H1 (cell line): ENCODE measurements at regions not wholly inside any gene's neighbourhood (a gene's known extent, or its start where the extent isn't known, plus 50 kb on each side); places are given as distances from the start of the nearest gene placed in this dataset.

Source experiments
- CTCF ChIA-PET: fragments of 300-600 bp; sonication (Branson Sonifier 250); formaldehyde crosslinking; loops from one replicate; lab custom pipeline; 2021; ENCODE audit not compliant: partially characterized antibody; lab: Charles Lee
- POLR2A ChIA-PET: fragments of 300-600 bp; sonication (Branson Sonifier 250); formaldehyde crosslinking; loops from one replicate; lab custom pipeline; 2021; ENCODE audit warnings: inconsistent platforms; ENCODE audit not compliant: partially characterized antibody; lab: Charles Lee
- DNase-seq, 2 experiments: peaks; one replicate each; pipeline versions ENCODE4 v3.0.0 to v3.0.0-alpha.2; 2010 to 2022; ENCODE audit warnings: low spot score in 2 of 2, low read depth in 1 of 2, mixed read lengths in 1 of 2
- FAIRE-seq: peaks from 2 replicates; lab custom pipeline; 2011; peaks lifted over from hg19 to GRCh38; lab: Jason Lieb, UNC
- H2AFZ ChIP-seq: 2 replicates; pipeline ENCODE4 v1.8.1; 2012; ENCODE audit warnings: low read length, inconsistent platforms
- H2AK5ac ChIP-seq: 2 replicates; pipeline ENCODE4 v1.6.1; 2013; ENCODE audit warnings: low read depth, low read length
- H2BK120ac ChIP-seq: replicated peaks from 2 replicates; pipeline ENCODE3; 2013; ENCODE audit warnings: low read depth, low read length, inconsistent platforms
- H2BK12ac ChIP-seq: 2 replicates; pipeline ENCODE4 v1.6.1; 2013; ENCODE audit warnings: low read depth, low read length
- H2BK15ac ChIP-seq: 2 replicates; pipeline ENCODE4 v1.6.1; 2013; ENCODE audit warnings: low read length
- H2BK20ac ChIP-seq: 2 replicates; pipeline ENCODE4 v1.6.1; 2013; ENCODE audit warnings: low read length
- H2BK5ac ChIP-seq: 2 replicates; pipeline ENCODE4 v1.6.1; 2013; ENCODE audit warnings: low read depth, low read length
- H3K14ac ChIP-seq: 2 replicates; pipeline ENCODE4 v1.6.1; 2013; ENCODE audit warnings: inconsistent platforms; ENCODE audit not compliant: insufficient read length
- H3K18ac ChIP-seq: 2 replicates; pipeline ENCODE4 v1.6.1; 2013; ENCODE audit warnings: low read length; ENCODE audit errors: extremely low read depth
- H3K23ac ChIP-seq: 2 replicates; pipeline ENCODE4 v1.6.1; 2013; ENCODE audit warnings: inconsistent platforms; ENCODE audit not compliant: insufficient read length
- H3K23me2 ChIP-seq: 2 replicates; pipeline ENCODE4 v1.6.1; 2013; ENCODE audit warnings: low read depth, low read length
- H3K27ac ChIP-seq: 2 replicates; pipeline ENCODE4 v1.6.1; 2011; ENCODE audit warnings: low read depth, low read length, inconsistent platforms
- H3K27me3 ChIP-seq, 4 experiments: replicated peaks in 1 of 4; 1 replicate in 1 of 4; 2 replicates in 3 of 4; pipeline versions ENCODE4 v1.6.1 to v1.8.1; 2011 to 2013; ENCODE audit warnings: low read length in 3 of 4, mild to moderate bottlenecking in 3 of 4, inconsistent platforms in 2 of 4, mixed read lengths in 2 of 4, moderate library complexity in 1 of 4; ENCODE audit not compliant: control insufficient read depth in 3 of 4, insufficient read depth in 3 of 4; ENCODE audit errors: extremely low read depth in 1 of 4
- H3K36me3 ChIP-seq, 4 experiments: 2 replicates each; pipeline versions ENCODE4 v1.6.1 to v1.8.1; 2011 to 2013; ENCODE audit warnings: mild to moderate bottlenecking in 4 of 4, low read length in 3 of 4, moderate library complexity in 2 of 4, control low read depth in 1 of 4, inconsistent platforms in 1 of 4; ENCODE audit not compliant: insufficient read depth in 4 of 4, control insufficient read depth in 2 of 4
- H3K4ac ChIP-seq: replicated peaks from 2 replicates; pipeline ENCODE3; 2013; ENCODE audit warnings: low read length, low read depth, mixed read lengths, inconsistent platforms; ENCODE audit not compliant: insufficient read length
- H3K4me1 ChIP-seq, 4 experiments: replicated peaks in 1 of 4; 1 replicate in 1 of 4; 2 replicates in 3 of 4; pipeline versions ENCODE4 v1.6.1 to v1.8.1; 2011 to 2013; ENCODE audit warnings: low read length in 3 of 4, inconsistent platforms in 2 of 4, mixed read lengths in 1 of 4; ENCODE audit not compliant: insufficient read depth in 4 of 4, control insufficient read depth in 3 of 4
- H3K4me2 ChIP-seq, 2 experiments: 2 replicates each; pipeline versions ENCODE4 v1.6.1 to v1.8.1; 2011 to 2013; ENCODE audit warnings: low read depth in 2 of 2, low read length in 2 of 2, control low read depth in 1 of 2, inconsistent platforms in 1 of 2, mild to moderate bottlenecking in 1 of 2; ENCODE audit not compliant: insufficient read depth in 1 of 2
- H3K4me3 ChIP-seq, 4 experiments: fragments of 200-600, 300-600 bp in 1 of 4; sonication (generic), shearing (Covaris generic), sonication (Bioruptor Twin) in 1 of 4; 2 replicates each; pipeline versions ENCODE4 v1.5.1 to v1.8.1; 2011 to 2016; ENCODE audit warnings: low read length in 4 of 4, low read depth in 3 of 4, control low read depth in 2 of 4, inconsistent platforms in 2 of 4, mild to moderate bottlenecking in 2 of 4, mixed read lengths in 1 of 4, moderate library complexity in 1 of 4; ENCODE audit not compliant: insufficient read depth in 2 of 4; ENCODE audit errors: extremely low read depth in 1 of 4
- H3K56ac ChIP-seq: replicated peaks from 2 replicates; pipeline ENCODE3; 2013; ENCODE audit warnings: low read depth, mild to moderate bottlenecking, mixed read lengths, low read length, inconsistent platforms; ENCODE audit not compliant: insufficient read length
- H3K79me1 ChIP-seq: 2 replicates; pipeline ENCODE4 v1.6.1; 2013; ENCODE audit warnings: low read depth, low read length, control low read depth
- H3K79me2 ChIP-seq, 2 experiments: 2 replicates each; pipeline versions ENCODE4 v1.6.1 to v1.8.1; 2012 to 2013; ENCODE audit warnings: low read length in 2 of 2, mild to moderate bottlenecking in 2 of 2, inconsistent platforms in 1 of 2; ENCODE audit not compliant: insufficient read depth in 2 of 2, control insufficient read depth in 1 of 2
- H3K9ac ChIP-seq, 4 experiments: replicated peaks in 1 of 4; 1 replicate in 1 of 4; 2 replicates in 3 of 4; pipeline versions ENCODE4 v1.6.1 to v1.8.1; 2011 to 2013; ENCODE audit warnings: low read depth in 3 of 4, low read length in 3 of 4, control low read depth in 2 of 4, mild to moderate bottlenecking in 2 of 4, moderate library complexity in 2 of 4, inconsistent platforms in 1 of 4; ENCODE audit errors: extremely low read depth in 1 of 4
- H3K9me3 ChIP-seq, 2 experiments: 2 replicates each; pipeline versions ENCODE4 v1.6.1 to v1.8.1; 2012 to 2013; ENCODE audit warnings: mild to moderate bottlenecking in 2 of 2, moderate library complexity in 2 of 2, control low read depth in 1 of 2, inconsistent platforms in 1 of 2, low read depth in 1 of 2, low read length in 1 of 2, mixed read lengths in 1 of 2; ENCODE audit not compliant: insufficient read depth in 2 of 2
- H4K20me1 ChIP-seq, 2 experiments: replicated peaks in 1 of 2; 2 replicates each; pipeline versions ENCODE3 to v1.8.1; 2011 to 2013; ENCODE audit warnings: inconsistent platforms in 2 of 2, low read length in 2 of 2, mild to moderate bottlenecking in 1 of 2; ENCODE audit not compliant: insufficient read depth in 2 of 2, control insufficient read depth in 1 of 2
- H4K5ac ChIP-seq: 2 replicates; pipeline ENCODE4 v1.6.1; 2013; ENCODE audit warnings: low read length, low read depth, mixed read lengths, inconsistent platforms; ENCODE audit not compliant: insufficient read length
- H4K8ac ChIP-seq: 2 replicates; pipeline ENCODE4 v1.8.0; 2013; ENCODE audit warnings: mild to moderate bottlenecking, moderate library complexity, low read length, inconsistent platforms; ENCODE audit not compliant: insufficient read depth; ENCODE audit errors: extremely low read depth
- H4K91ac ChIP-seq: replicated peaks from 2 replicates; pipeline ENCODE3; 2013; ENCODE audit warnings: low read length, mixed read lengths, inconsistent platforms; ENCODE audit not compliant: insufficient read length
- BRCA1 ChIP-seq: IDR thresholded peaks from 2 replicates; pipeline ENCODE4 v1.6.1; 2012; ENCODE audit warnings: low read depth, low read length, improper control_type of control experiment
- CHD1 ChIP-seq: IDR thresholded peaks from 2 replicates; pipeline ENCODE4 v1.6.1; 2012; ENCODE audit warnings: low read depth, low read length, improper control_type of control experiment
- CHD2 ChIP-seq: IDR thresholded peaks from 2 replicates; pipeline ENCODE4 v1.6.1; 2012; ENCODE audit warnings: low read length, improper control_type of control experiment
- CTBP2 ChIP-seq: IDR thresholded peaks from 2 replicates; pipeline ENCODE4 v1.7.0; 2011; ENCODE audit warnings: borderline replicate concordance, mild to moderate bottlenecking, moderate library complexity, mixed read lengths, low read length; ENCODE audit not compliant: insufficient read depth, insufficient read length
- KDM4A ChIP-seq: IDR thresholded peaks from one replicate; pipeline ENCODE4 v1.7.1; 2012; ENCODE audit warnings: low read depth, mild to moderate bottlenecking, moderate library complexity, low read length, inconsistent platforms; ENCODE audit not compliant: severe bottlenecking
- PHF8 ChIP-seq: fragments of 200-600 bp; sonication (generic); conservative IDR thresholded peaks from 2 replicates; pipeline ENCODE4 v1.7.1; 2012; ENCODE audit warnings: low read depth, mild to moderate bottlenecking, inconsistent platforms, low read length, moderate library complexity
- POLR2A ChIP-seq, 2 experiments: IDR thresholded peaks; 1 replicate in 1 of 2; 2 replicates in 1 of 2; pipeline ENCODE4 v1.6.1; 2011; ENCODE audit warnings: low read depth in 2 of 2, low read length in 2 of 2, mild to moderate bottlenecking in 2 of 2; ENCODE audit errors: control extremely low read depth in 1 of 2
- POU5F1 ChIP-seq: IDR thresholded peaks from 2 replicates; pipeline ENCODE4 v1.6.1; 2011; ENCODE audit warnings: low read depth, mild to moderate bottlenecking, low read length, moderate library complexity
- RFX5 ChIP-seq: IDR thresholded peaks from 2 replicates; pipeline ENCODE4 v1.6.1; 2011; ENCODE audit warnings: low read depth, low read length, improper control_type of control experiment, borderline replicate concordance
- SP4 ChIP-seq: IDR thresholded peaks from 2 replicates; pipeline ENCODE4 v1.6.1; 2012; ENCODE audit warnings: low read length, inconsistent platforms
- TCF12 ChIP-seq: IDR thresholded peaks from 2 replicates; pipeline ENCODE4 v1.6.1; 2011; ENCODE audit warnings: low read depth, mild to moderate bottlenecking, low read length
- ZNF274 ChIP-seq: IDR thresholded peaks from 2 replicates; pipeline ENCODE4 v1.7.0; 2012; ENCODE audit warnings: low read length, borderline replicate concordance; ENCODE audit errors: extremely low read depth
- WGBS, 2 experiments: shearing (Covaris generic) in 1 of 2; methylation state at CpG; one replicate each; pipeline versions ENCODE4 v1.1.6 to v1.1.7; 2013 to 2015; ENCODE audit warnings: low lambda C conversion rate in 2 of 2, mixed read lengths in 2 of 2, inconsistent platforms in 1 of 2, low coverage in 1 of 2, missing lambda C conversion rate in 1 of 2; ENCODE audit not compliant: insufficient replicate concordance in 2 of 2, insufficient coverage in 1 of 2, insufficient read length in 1 of 2; ENCODE audit errors: extremely low coverage in 1 of 2, missing lambda C conversion rate in 1 of 2; 5-methylcytosine and 5-hydroxymethylcytosine counted together
- TF ChIP-seq, protein P1 (sequence below): IDR thresholded peaks from 2 replicates; pipeline ENCODE4 v1.6.1; 2011; ENCODE audit warnings: low read depth, mild to moderate bottlenecking, low read length; ENCODE audit not compliant: insufficient read depth
- TF ChIP-seq, protein P2 (sequence below): IDR thresholded peaks from 2 replicates; pipeline ENCODE4 v1.6.1; 2011; ENCODE audit warnings: low read length, improper control_type of control experiment

DNA sequence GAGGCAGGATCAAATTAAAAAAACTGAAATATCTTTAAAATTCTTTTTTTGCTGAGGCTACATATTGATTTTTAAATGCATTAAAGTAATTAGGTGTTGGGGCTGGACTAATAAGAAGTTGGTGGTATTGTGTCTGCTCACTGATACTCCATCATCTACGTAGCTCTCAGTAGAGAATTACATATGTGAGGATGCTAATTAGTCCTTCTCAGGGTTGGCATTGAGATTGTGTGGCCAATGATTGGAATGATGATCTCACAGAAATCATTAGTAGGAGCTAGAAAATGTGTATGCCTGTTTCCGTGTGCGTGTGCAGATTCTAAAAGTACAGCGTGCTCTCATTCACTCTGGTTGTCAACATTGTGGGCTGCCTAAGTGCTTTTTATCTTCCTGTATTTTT lies 283.8 kb downstream of the SH3GL2 start:
- no peaks in the 10 kb centered on the region for H3K9me3 ChIP-seq
- ChIA-PET POLR2A (no interaction called here), CTCF (interaction anchor here (1.6 kb wide), 1 partner anchor 27 kb away, joined by 4 read pairs; no protein-coding TSS in a partner anchor)
- no peak overlapping the region for H3K18ac ChIP-seq
- no peak overlapping the region for H3K56ac ChIP-seq
- no peak overlapping the region for H2AFZ ChIP-seq
- H2BK20ac ChIP-seq, result no peak overlapping the region
- H2BK120ac ChIP-seq, result no peak overlapping the region
- no peak overlapping the region for H3K9ac ChIP-seq
- H4K20me1 ChIP-seq, result no peaks in the 10 kb centered on the region
- FAIRE-seq (no peak), DNase-seq (no peak)
- no peak overlapping the region for H3K4me2 ChIP-seq
- no peak overlapping the region for H3K23ac ChIP-seq
- no peak overlapping the region for H2AK5ac ChIP-seq
- H3K79me2 ChIP-seq, result no peaks in the 10 kb centered on the region
- no peak overlapping the region for H3K4ac ChIP-seq
- no peak overlapping the region for H3K4me3 ChIP-seq
- H3K27me3 ChIP-seq, result no peaks in the 10 kb centered on the region
- H3K27ac ChIP-seq, result no peak overlapping the region
- H3K14ac ChIP-seq, result no peak overlapping the region
- H4K8ac ChIP-seq, result no peak overlapping the region
- no peak overlapping the region for H4K5ac ChIP-seq
- H2BK12ac ChIP-seq, result no peak overlapping the region
- no peak overlapping the region for H2BK5ac ChIP-seq
- H2BK15ac ChIP-seq, result no peak overlapping the region
- H3K23me2 ChIP-seq, result no peaks in the 10 kb centered on the region
- no peak overlapping the region for H4K91ac ChIP-seq
- no peaks in the 10 kb centered on the region for H3K79me1 ChIP-seq
- no peaks in the 10 kb centered on the region for H3K4me1 ChIP-seq
- no peaks in the 10 kb centered on the region for H3K36me3 ChIP-seq
- WGBS, 2 experiments, result 95% methylated on average over 4 of the region's 4 CpGs; no CpG with 5 or more reads in 1 of the 2 experiments
- TF ChIP-seq KDM4A (no peak), ZNF274 (no peak), RFX5 (no peak), CHD1 (no peak), POU5F1 (no peak), BRCA1 (no peak), CHD2 (no peak), PHF8 (no peak), TCF12 (no peak), SP4 (no peak), POLR2A (IDR thresholded peaks at IDR 0.05; ENCODE audit: control extremely low read depth in 1 of 2, low read depth in 2 of 2, low read length in 2 of 2) (no peak), CTBP2 (no peak)
- TF ChIP-seq, protein P1, sequence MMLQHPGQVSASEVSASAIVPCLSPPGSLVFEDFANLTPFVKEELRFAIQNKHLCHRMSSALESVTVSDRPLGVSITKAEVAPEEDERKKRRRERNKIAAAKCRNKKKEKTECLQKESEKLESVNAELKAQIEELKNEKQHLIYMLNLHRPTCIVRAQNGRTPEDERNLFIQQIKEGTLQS, result no peak
- TF ChIP-seq, protein P2, sequence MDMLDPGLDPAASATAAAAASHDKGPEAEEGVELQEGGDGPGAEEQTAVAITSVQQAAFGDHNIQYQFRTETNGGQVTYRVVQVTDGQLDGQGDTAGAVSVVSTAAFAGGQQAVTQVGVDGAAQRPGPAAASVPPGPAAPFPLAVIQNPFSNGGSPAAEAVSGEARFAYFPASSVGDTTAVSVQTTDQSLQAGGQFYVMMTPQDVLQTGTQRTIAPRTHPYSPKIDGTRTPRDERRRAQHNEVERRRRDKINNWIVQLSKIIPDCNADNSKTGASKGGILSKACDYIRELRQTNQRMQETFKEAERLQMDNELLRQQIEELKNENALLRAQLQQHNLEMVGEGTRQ, result no peak
